Stomach (tissue), 8 donors: ENCODE measurements at regions not wholly inside any gene's neighbourhood (a gene's known extent, or its start where the extent isn't known, plus 50 kb on each side); places are given as distances from the start of the nearest gene placed in this dataset.
A peak's percentile ranks its signal among the peaks of the same experiment; 100 is the strongest.
"Not testable (repeated sequence)": the region's sequence is repeated elsewhere in the genome, so short reads cannot be mapped to it uniquely, and the experiment has no call there.

Experiments used
- DNase-seq, 2 donors: peaks; one replicate each; pipeline versions ENCODE4 v3.0.0 to v3.0.0-alpha.2; 2013 to 2019
- H3K27ac ChIP-seq, 5 donors: fragments of 200-600 bp in 4 of 5; sonication (generic) in 4 of 5; one replicate each; pipeline ENCODE4 v1.5.1; 2013 to 2019; ENCODE audit warnings: mild to moderate bottlenecking in 1 of 5, moderate library complexity in 1 of 5
- H3K27me3 ChIP-seq, 3 donors: fragments of 200-600 bp; sonication (generic); one replicate each; pipeline ENCODE4 v1.5.1; 2017 to 2019; ENCODE audit warnings: mixed run types in 1 of 3
- H3K36me3 ChIP-seq, 4 donors: fragments of 200-600 bp; sonication (generic); 1 replicate in 3 of 4; 2 replicates in 1 of 4; pipeline ENCODE4 v1.5.1; 2016 to 2019
- H3K4me1 ChIP-seq, 4 donors: fragments of 200-600 bp; sonication (generic); one replicate each; pipeline ENCODE4 v1.5.1; 2016 to 2019
- H3K4me3 ChIP-seq, 4 donors: fragments of 200-600 bp; sonication (generic) in 3 of 4; one replicate each; pipeline ENCODE4 v1.5.1; 2016 to 2019; ENCODE audit warnings: mild to moderate bottlenecking in 1 of 4
- H3K9me3 ChIP-seq, 4 donors: fragments of 200-600 bp; sonication (generic); one replicate each; pipeline ENCODE4 v1.5.1; 2016 to 2019
- EP300 ChIP-seq: sonication (generic); formaldehyde crosslinking; IDR thresholded peaks from one replicate; pipeline ENCODE4 v1.6.1; 2017; ENCODE audit warnings: antibody characterized with exemption
- POLR2A ChIP-seq, 4 donors: fragments of 450-650 bp; IDR thresholded peaks; one replicate each; pipeline ENCODE4 v1.6.1; 2016; ENCODE audit warnings: antibody characterized with exemption in 4 of 4, control low read depth in 2 of 4, mild to moderate bottlenecking in 1 of 4, moderate library complexity in 1 of 4
- POLR2AphosphoS5 ChIP-seq, 3 donors: sonication (generic); formaldehyde crosslinking; IDR thresholded peaks; one replicate each; pipeline ENCODE4 v1.6.1; 2016; ENCODE audit warnings: antibody characterized with exemption in 3 of 3
- WGBS, 5 donors: extraction: QIAGEN DNeasy Blood & Tissue Kit in 3 of 5; methylation state at CpG; one replicate each; pipeline versions ENCODE4 v1.1.5 to v1.1.7; 2013 to 2018; 5-methylcytosine and 5-hydroxymethylcytosine counted together
- intact Hi-C: fragments of 100-400 bp; cut with DNase I; formaldehyde crosslinking; loops from one replicate; pipeline ENCODE4 v1.15.1; 2023; ENCODE audit warnings: low total_unique reads
- TF ChIP-seq, protein P1 (sequence below), 7 experiments: fragments of 450-650 bp in 4 of 7; fragments of 200-600 bp in 3 of 7; sonication (generic) in 3 of 7; IDR thresholded peaks; one replicate each; pipeline ENCODE4 v1.5.1; 2016 to 2019; ENCODE audit warnings: antibody characterized with exemption in 7 of 7, control low read depth in 2 of 7, mild to moderate bottlenecking in 1 of 7
- donor health status: healthy with polysubstance abuse.
- donor health status: Bipolar disorder and iron deficiency.
- donor health status: healthy.

DNA sequence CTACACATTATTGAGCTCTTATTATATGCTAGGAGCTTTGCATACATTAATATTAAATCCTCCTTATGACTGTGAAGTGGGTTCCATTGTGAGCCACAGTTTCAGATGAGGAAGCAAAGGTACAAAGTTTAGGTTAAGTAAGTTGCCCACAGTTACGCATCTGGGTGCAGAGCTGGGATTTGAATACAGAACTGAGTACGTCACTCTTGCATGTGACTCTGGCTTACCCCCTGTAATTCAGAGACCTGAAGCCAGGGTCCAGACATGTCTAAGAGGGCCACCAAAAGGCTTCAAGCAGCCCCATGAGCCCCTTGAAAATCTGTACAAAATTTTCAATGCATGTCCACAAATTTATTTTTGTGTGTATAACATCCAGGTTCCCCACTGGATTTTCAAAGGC is 71.8 kb downstream of the KLF15 start:
- Histone ChIP-seq H3K9me3 (no peaks in the 10 kb centered on the region), H3K27ac (no peak overlapping the region), H3K27me3 (peaks cover 0 to 27% (median 4%) of the 10 kb centered on the region in 3 donors), H3K4me1 (peaks cover 17 to 28% (median 24%) of the 10 kb centered on the region in 4 donors), H3K4me3 (no peak overlapping the region), H3K36me3 (no peaks in the 10 kb centered on the region)
- DNase-seq: no peak
- intact Hi-C loops: no loop called here
- 93 to 99% (median 96%) methylated on average over 2 of the region's 2 CpGs for WGBS, 5 donors
- TF ChIP-seq POLR2AphosphoS5 (IDR thresholded peaks at IDR 0.05) (no peak), POLR2A (IDR thresholded peaks at IDR 0.05) (no peak), EP300 (no peak)
- TF ChIP-seq, protein P1, sequence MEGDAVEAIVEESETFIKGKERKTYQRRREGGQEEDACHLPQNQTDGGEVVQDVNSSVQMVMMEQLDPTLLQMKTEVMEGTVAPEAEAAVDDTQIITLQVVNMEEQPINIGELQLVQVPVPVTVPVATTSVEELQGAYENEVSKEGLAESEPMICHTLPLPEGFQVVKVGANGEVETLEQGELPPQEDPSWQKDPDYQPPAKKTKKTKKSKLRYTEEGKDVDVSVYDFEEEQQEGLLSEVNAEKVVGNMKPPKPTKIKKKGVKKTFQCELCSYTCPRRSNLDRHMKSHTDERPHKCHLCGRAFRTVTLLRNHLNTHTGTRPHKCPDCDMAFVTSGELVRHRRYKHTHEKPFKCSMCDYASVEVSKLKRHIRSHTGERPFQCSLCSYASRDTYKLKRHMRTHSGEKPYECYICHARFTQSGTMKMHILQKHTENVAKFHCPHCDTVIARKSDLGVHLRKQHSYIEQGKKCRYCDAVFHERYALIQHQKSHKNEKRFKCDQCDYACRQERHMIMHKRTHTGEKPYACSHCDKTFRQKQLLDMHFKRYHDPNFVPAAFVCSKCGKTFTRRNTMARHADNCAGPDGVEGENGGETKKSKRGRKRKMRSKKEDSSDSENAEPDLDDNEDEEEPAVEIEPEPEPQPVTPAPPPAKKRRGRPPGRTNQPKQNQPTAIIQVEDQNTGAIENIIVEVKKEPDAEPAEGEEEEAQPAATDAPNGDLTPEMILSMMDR (IDR thresholded peaks at IDR 0.05): no peak

DNA sequence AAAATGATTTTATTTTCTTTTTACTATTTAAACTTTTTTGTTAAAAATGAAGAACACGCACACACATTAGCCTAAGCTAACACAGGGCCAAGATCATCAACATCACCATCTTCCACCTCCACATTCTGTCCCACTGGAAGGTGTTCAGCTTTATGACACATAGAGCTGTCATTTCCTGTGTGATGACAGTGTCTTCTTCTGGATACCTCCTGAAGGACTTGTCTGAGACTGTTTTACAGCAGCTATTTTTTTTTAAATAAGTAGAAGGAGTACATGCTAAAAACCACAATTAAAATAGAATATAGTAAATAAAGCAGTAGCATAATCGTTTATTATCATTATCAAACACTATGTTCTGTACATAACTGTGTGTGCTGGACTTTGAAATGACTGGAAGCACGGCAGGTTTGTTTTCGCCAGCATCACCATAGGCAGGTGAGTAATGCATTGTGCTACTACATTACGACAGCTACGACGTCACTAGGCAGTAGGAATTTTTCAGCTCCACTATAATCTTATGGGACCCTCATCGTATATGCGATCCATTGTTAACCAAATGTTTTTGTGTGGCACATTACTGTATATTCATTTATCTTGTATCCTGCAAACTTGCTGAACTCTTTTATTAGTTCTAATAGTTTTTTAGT is 72.8 kb downstream of the KLF15 start:
- intact Hi-C loops: no loop called here
- H3K4me3 ChIP-seq: no peak overlapping the region
- no peak overlapping the region for H3K27ac ChIP-seq
- TF ChIP-seq EP300 (no peak), POLR2AphosphoS5 (IDR thresholded peaks at IDR 0.05) (peak in 1 of 3 donors; percentile 18), POLR2A (IDR thresholded peaks at IDR 0.05) (no peak)
- TF ChIP-seq, protein P1 (IDR thresholded peaks at IDR 0.05): no peak
- no peaks in the 10 kb centered on the region for H3K9me3 ChIP-seq
- peaks cover 0 to 24% (median 4%) of the 10 kb centered on the region in 3 donors for H3K27me3 ChIP-seq
- peaks cover 17 to 28% (median 24%) of the 10 kb centered on the region in 4 donors for H3K4me1 ChIP-seq
- 34 to 67% (median 58%) methylated on average over 9 of the region's 9 CpGs for WGBS, 5 donors
- H3K36me3 ChIP-seq: no peaks in the 10 kb centered on the region
- DNase-seq: no peak

DNA sequence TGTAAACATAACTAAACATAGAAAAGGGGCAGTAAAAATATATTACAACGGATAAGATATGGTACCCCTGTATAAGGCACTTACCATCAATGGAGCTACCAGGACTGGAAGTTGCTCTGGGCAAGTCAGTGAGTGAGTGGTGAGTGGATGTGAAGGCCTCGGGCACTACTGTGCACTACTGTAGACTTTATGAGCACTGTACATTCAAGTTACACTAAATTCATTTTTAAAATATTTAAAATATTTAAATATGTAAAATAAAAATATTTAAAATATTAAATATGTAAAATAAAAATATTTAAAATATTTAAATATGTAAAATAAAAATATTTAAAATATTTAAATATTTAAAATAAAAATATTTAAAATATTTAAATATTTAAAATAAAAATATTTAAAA is 73.6 kb downstream of the KLF15 start:
- H3K27ac ChIP-seq, H3K4me3 ChIP-seq, DNase-seq, intact Hi-C loops, H3K36me3 ChIP-seq, H3K9me3 ChIP-seq: not testable (repeated sequence)
- Histone ChIP-seq H3K27me3 (peaks cover 0 to 25% (median 4%) of the 10 kb centered on the region in 3 donors), H3K4me1 (peaks cover 17 to 28% (median 20%) of the 10 kb centered on the region in 4 donors)
- 81 to 87% (median 83%) methylated on average over 2 of the region's 2 CpGs for WGBS, 5 donors

DNA sequence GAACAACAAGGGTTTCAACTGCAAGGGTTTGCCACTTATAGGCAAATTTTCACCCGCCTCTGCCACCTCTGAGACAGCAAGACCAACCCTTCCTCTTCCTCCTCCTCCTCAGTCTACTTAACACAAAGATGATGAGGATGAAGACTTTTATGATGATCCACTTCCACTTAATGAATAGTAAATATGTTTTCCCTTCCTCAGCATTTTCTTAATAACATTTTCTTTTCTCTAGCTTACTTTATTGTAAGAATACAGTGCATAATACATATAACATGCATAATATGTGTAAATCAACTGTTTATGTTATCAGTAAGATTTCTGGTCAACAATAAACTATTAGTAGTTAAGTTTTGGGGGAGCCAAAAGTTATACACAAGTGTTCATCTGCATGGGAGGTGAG is 77.4 kb downstream of the KLF15 start:
- H3K9me3 ChIP-seq: no peaks in the 10 kb centered on the region
- no peak for DNase-seq
- intact Hi-C loops: no loop called here
- H3K36me3 ChIP-seq: no peaks in the 10 kb centered on the region
- TF ChIP-seq POLR2AphosphoS5 (IDR thresholded peaks at IDR 0.05) (no peak), POLR2A (IDR thresholded peaks at IDR 0.05) (no peak), EP300 (no peak)
- TF ChIP-seq, protein P1 (IDR thresholded peaks at IDR 0.05): no peak
- 88 to 100% (median 91%) methylated on average over 1 of the region's 1 CpG for WGBS, 5 donors
- peaks cover 0 to 5% (median 0%) of the 10 kb centered on the region in 4 donors for H3K4me1 ChIP-seq
- H3K27me3 ChIP-seq: peaks cover 0 to 9% (median 0%) of the 10 kb centered on the region in 3 donors
- no peak overlapping the region for H3K4me3 ChIP-seq
- no peak overlapping the region for H3K27ac ChIP-seq

DNA sequence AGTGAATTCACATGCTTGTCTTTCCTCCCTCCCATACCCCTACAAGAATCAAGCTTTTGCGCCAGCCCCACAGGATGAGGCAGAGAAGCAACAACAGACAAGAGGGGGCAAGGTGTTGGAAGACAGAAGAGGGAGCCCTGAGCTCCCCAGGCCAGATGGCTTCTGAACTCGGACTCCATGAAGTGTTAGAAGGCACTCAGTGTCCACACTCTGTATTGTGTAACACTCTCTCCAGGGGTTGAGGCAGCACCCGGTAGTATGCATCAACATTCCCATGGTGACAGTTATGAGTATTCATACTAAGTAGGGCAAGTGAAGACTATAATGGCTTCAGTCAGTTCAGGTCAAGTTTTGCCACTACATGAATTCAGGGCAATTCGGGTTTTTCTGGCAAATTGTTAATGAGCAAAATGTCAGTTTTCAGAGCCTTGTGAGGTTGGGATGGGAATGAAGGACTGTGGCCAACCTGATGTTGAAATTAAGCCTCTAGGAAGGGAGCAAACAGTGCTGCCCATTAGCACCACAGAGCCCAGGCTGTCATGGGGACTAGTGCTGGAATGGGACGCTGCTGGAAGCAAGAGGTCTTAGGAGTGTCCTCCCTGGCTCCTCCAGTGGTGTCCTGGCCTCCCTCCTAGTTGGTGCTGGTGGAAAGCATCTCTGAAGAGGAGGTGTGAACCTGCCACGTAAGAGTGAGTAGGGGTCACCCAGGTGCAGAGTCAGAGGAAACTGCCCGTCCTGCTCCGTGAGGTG is 79.4 kb downstream of the KLF15 start:
- WGBS, 5 donors: 76 to 86% (median 80%) methylated on average over 8 of the region's 8 CpGs
- Histone ChIP-seq H3K27me3 (peaks cover 0 to 9% (median 0%) of the 10 kb centered on the region in 3 donors), H3K36me3 (no peaks in the 10 kb centered on the region), H3K4me3 (no peak overlapping the region), H3K4me1 (no peaks in the 10 kb centered on the region), H3K27ac (no peak overlapping the region), H3K9me3 (no peaks in the 10 kb centered on the region)
- TF ChIP-seq, protein P1 (IDR thresholded peaks at IDR 0.05): no peak
- no peak for TF ChIP-seq POLR2AphosphoS5 (IDR thresholded peaks at IDR 0.05)
- no peak for DNase-seq
- intact Hi-C loops: no loop called here
